IgD-negative memory B cell (primary cell): ENCODE measurements at regions not wholly inside any gene's neighbourhood (a gene's known extent, or its start where the extent isn't known, plus 50 kb on each side); places are given as distances from the start of the nearest gene placed in this dataset.

Source experiments
- H3K27ac Mint-ChIP-seq, 3 donors: one replicate each; pipeline ENCODE4 v1.8.0; 2020 to 2022; ENCODE audit warnings: mild to moderate bottlenecking in 3 of 3, mixed read lengths in 3 of 3, moderate library complexity in 1 of 3
- H3K27me3 Mint-ChIP-seq: one replicate; pipeline ENCODE4 v1.8.0; 2021; ENCODE audit warnings: mixed read lengths
- H3K36me3 Mint-ChIP-seq: one replicate; pipeline ENCODE4 v1.8.0; 2020; ENCODE audit warnings: mild to moderate bottlenecking, mixed read lengths
- H3K4me1 Mint-ChIP-seq, 3 donors: one replicate each; pipeline ENCODE4 v1.8.0; 2020 to 2022; ENCODE audit warnings: mixed read lengths in 3 of 3, mild to moderate bottlenecking in 1 of 3
- H3K4me3 Mint-ChIP-seq, 4 donors: one replicate each; pipeline ENCODE4 v1.8.0; 2020 to 2022; ENCODE audit warnings: mild to moderate bottlenecking in 4 of 4, mixed read lengths in 4 of 4, moderate library complexity in 3 of 4
- H3K9me3 Mint-ChIP-seq, 3 donors: one replicate each; pipeline ENCODE4 v1.8.0; 2020 to 2021; ENCODE audit warnings: mixed read lengths in 3 of 3, mild to moderate bottlenecking in 1 of 3

DNA sequence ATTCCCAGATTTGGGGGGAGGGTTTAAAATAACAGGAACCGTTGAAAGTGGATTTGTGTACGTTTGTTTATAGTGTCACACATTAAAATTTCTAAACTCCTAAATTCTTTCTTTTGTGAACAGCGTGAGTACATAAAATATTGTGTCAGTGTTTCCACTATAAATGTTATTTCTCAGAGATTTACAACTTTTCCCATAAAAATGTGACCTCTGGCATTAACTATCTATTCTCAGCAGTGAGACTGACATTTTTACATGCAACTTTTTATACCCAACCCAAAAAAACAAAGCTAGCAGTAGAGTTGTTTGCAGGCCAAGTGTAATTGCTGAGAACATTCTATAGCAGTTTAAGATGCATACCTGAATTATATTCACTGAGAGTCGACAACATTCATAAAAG is 757.0 kb upstream of the ADAMTS16 start:
- Mint-ChIP-seq H3K4me3 (no peak overlapping the region), H3K27ac (no peak overlapping the region), H3K27me3 (no peaks in the 10 kb centered on the region), H3K9me3 (peaks cover 0 to 13% (median 7%) of the 10 kb centered on the region in 3 donors), H3K36me3 (peaks cover 2% of the 10 kb centered on the region), H3K4me1 (no peaks in the 10 kb centered on the region)

DNA sequence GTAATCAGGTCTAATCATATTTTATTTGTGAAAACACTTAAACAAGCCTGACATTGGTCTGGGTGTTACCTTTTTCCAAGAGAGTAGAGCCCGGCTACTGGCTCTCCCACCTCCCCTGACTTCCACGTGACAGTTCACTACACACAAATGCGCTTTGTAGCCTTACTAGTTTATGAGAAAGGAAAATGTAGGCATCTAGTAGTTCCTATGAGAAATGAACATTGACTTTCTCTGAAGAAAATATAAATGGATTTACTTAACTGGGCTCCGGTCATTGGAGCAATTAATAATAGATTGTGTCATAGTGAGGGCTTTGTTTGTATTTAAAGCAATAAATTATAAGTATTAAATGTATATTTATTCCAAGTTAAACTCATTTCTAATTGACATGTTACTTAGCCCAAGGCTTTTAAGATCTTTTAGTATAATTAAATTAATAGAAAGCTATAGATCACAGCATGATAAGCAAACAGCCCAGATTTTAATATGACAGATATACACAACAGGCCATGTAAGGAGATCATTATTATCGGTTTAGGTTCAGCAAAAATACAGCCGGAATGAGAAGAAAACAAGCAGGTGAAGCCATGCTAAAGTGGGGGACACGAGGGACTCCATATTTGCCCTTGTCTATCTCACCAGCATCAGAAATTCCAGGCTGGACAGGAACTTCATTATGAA is 756.5 kb upstream of the ADAMTS16 start:
- peaks cover 0 to 12% (median 7%) of the 10 kb centered on the region in 3 donors for H3K9me3 Mint-ChIP-seq
- no peak overlapping the region for H3K4me3 Mint-ChIP-seq
- H3K4me1 Mint-ChIP-seq, result no peaks in the 10 kb centered on the region
- H3K27me3 Mint-ChIP-seq, result no peaks in the 10 kb centered on the region
- peaks cover 2% of the 10 kb centered on the region for H3K36me3 Mint-ChIP-seq
- H3K27ac Mint-ChIP-seq, result no peak overlapping the region

DNA sequence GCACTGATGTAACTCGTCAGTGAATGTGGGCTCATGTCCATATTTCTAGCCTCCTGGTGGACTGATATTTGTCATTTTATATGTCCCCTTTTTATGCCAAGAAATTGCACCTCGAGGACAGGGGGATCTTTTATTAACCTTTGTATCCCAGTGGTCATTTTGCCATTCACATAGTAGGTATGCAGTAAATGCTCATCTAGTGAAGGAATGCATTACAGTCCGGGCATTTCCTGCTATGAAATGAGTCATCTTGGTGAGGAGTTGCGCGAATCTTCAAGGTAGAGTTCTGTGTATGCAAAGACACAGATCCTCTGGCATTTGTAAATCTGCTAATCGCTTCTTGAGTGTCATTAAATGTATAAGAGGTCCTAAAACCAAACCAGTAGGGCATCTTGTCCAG is 755.5 kb upstream of the ADAMTS16 start:
- peaks cover 0 to 12% (median 5%) of the 10 kb centered on the region in 3 donors for H3K9me3 Mint-ChIP-seq
- no peak overlapping the region for H3K27ac Mint-ChIP-seq
- no peak overlapping the region for H3K4me3 Mint-ChIP-seq
- H3K4me1 Mint-ChIP-seq, result no peaks in the 10 kb centered on the region
- no peaks in the 10 kb centered on the region for H3K27me3 Mint-ChIP-seq
- H3K36me3 Mint-ChIP-seq, result peaks cover 2% of the 10 kb centered on the region

DNA sequence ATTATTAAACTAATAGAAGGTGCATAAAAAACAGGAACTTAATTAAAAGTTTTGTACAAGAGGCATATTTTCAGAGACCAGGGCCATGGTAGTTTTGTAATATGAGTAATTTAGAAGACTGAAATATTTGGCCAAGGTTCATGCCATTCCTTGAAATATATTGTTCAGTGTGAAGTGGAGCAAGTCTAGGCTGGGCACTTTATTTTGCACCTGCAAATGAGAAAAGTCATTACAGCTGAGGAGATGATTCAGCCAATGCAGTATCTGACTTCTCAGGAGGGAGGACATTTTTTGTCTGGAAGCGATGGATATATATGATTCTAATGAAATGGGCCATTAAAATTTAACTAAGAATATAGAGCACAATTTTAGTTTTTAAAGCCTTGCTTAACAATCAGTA is 754.0 kb upstream of the ADAMTS16 start:
- H3K4me1 Mint-ChIP-seq, result no peaks in the 10 kb centered on the region
- H3K27me3 Mint-ChIP-seq, result no peaks in the 10 kb centered on the region
- H3K36me3 Mint-ChIP-seq, result peaks cover 2% of the 10 kb centered on the region
- H3K4me3 Mint-ChIP-seq, result no peak overlapping the region
- H3K27ac Mint-ChIP-seq, result no peak overlapping the region
- peaks cover 0 to 4% (median 4%) of the 10 kb centered on the region in 3 donors for H3K9me3 Mint-ChIP-seq

DNA sequence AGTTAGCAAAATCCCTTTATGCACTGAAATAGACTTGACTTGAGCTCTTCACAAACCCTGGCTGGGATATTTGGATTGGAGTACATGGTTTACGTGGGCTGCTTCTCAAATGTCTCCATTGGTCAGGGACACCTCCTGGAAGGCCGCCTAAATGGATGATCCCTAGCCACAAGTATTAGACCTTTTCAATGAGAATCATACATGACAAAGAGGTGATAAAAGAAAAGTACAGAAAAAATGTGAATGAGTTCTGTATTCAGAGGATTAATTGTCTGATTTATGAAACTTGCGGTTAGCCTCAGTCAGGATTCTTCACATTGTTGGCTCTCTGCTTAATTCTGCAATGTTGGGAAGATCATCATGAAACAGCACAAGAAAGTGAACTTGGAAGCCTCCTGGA is 752.8 kb upstream of the ADAMTS16 start:
- Mint-ChIP-seq H3K36me3 (peaks cover 1% of the 10 kb centered on the region), H3K4me3 (no peak overlapping the region), H3K9me3 (peaks cover 0 to 7% (median 4%) of the 10 kb centered on the region in 3 donors), H3K27ac (no peak overlapping the region), H3K27me3 (no peaks in the 10 kb centered on the region), H3K4me1 (no peaks in the 10 kb centered on the region)

DNA sequence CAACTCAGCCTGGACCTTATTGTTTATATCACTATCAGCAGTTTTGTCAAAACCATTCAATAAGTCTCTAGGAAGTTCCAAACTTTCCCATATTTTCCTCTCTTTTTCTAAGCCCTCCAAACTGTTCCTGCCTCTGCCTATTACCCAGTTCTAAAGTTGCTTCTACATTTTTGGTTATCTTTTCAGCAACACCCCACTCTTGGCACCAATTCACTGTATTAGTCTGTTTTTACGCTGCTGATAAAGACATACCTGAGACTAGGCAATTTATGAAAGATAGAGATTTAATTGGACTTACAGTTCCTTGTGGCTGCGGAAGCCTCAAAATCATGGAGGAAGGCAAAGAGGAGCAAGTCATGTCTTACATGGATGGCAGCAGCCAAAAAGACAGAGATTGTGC is 744.4 kb upstream of the ADAMTS16 start:
- H3K9me3 Mint-ChIP-seq, result peaks cover 9 to 31% (median 15%) of the 10 kb centered on the region in 3 donors
- no peak overlapping the region for H3K4me3 Mint-ChIP-seq
- H3K36me3 Mint-ChIP-seq, result peaks cover 1% of the 10 kb centered on the region
- no peaks in the 10 kb centered on the region for H3K27me3 Mint-ChIP-seq
- H3K4me1 Mint-ChIP-seq, result peaks cover 0 to 1% (median 0%) of the 10 kb centered on the region in 3 donors
- H3K27ac Mint-ChIP-seq, result no peak overlapping the region

DNA sequence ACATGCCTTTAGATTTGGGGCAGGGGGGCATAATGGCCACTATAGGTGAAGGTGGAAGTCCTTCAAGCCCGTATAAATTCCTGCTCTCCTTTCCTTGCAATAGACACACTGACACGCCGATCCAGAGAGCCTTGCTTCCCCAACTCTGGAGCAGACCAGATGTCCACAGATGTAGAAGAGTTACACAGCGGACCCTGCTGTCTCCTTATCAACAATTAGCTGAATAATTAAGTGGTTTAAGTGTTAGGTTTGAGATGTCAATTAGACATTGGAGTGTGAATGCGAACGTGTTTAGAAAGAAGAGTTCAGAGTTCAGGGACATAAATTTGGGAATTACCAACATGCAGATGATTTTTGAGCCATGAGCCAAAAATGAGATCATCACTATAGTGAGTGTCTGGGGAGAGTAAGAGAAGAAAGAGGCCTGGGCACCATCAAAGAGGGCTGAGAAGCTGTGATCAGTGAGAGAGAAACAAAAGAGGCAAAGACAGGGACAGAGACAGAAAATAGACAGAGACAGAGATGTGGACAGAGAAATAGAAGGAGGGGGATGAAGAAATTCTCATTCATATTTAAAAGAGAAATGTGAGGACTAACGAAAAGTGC is 734.4 kb upstream of the ADAMTS16 start:
- Mint-ChIP-seq H3K27ac (no peak overlapping the region), H3K4me1 (no peaks in the 10 kb centered on the region), H3K27me3 (no peaks in the 10 kb centered on the region), H3K4me3 (no peak overlapping the region), H3K9me3 (peaks cover 6 to 8% (median 6%) of the 10 kb centered on the region in 3 donors), H3K36me3 (no peaks in the 10 kb centered on the region)

DNA sequence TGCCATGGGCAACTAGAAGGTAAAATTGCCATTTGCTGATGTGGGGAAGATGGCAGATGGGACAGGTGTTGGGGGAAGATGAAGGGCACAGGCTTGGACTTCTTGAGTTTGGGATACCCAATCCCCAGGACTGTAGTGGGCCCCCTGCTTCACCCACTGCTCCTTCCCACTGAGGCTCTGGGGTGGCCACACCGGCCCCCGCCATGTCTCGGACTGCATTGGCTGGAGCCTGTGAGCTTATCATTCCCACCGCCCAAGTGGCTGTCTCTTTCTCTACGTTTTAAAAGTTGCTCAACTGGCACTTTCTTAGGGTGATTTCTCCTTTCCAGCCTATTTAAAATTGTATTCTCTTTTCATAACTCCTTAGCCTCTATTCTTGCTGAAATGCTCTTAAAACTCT is 730.0 kb upstream of the ADAMTS16 start:
- Mint-ChIP-seq H3K4me3 (no peak overlapping the region), H3K9me3 (peaks cover 2 to 10% (median 7%) of the 10 kb centered on the region in 3 donors), H3K4me1 (no peaks in the 10 kb centered on the region), H3K36me3 (no peaks in the 10 kb centered on the region), H3K27ac (no peak overlapping the region), H3K27me3 (no peaks in the 10 kb centered on the region)

DNA sequence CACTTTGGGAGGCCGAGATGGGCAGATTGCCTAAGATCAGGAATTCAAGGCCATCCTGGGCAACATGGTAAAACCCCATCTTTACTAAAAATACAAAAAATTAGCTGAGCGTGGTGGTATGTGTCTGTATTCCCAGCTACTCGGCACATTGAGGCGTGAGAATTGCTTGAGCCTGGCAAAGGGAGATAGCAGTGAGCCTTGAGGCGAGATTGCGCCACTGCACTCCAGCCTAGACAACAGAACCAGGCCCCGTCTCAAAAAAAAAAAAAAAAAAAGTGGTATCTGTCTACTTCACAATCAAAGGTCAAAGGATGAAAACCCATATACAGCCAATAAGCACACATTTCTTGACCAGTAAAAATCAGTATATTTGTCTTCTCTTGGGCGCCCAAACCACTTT is 728.5 kb upstream of the ADAMTS16 start:
- Mint-ChIP-seq H3K4me1 (no peaks in the 10 kb centered on the region), H3K36me3 (no peaks in the 10 kb centered on the region), H3K27ac (no peak overlapping the region), H3K9me3 (peaks cover 2 to 12% (median 7%) of the 10 kb centered on the region in 3 donors), H3K27me3 (no peaks in the 10 kb centered on the region), H3K4me3 (no peak overlapping the region)

DNA sequence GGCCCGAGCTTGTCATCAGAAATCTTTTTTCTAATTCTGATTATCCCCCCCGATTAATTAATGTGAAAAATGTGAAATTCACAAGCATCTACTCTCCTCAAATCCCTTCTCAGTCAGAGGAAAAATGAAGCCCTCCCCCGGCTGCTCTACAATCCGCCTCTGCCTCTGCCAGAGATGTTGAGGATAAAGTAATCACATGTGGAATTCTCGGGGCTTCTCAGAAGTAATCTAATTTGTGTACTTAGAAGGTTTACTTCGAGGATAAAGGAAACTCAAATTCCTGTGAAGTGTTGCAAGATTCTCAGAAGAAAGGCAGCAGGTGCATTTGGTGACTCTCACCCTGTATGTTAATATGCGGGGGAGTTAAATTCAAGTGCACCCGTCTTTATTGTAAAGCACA is 726.1 kb upstream of the ADAMTS16 start:
- H3K27ac Mint-ChIP-seq, result no peak overlapping the region
- H3K4me3 Mint-ChIP-seq, result no peak overlapping the region
- no peaks in the 10 kb centered on the region for H3K27me3 Mint-ChIP-seq
- H3K9me3 Mint-ChIP-seq, result peaks cover 4 to 16% (median 7%) of the 10 kb centered on the region in 3 donors
- H3K4me1 Mint-ChIP-seq, result no peaks in the 10 kb centered on the region
- no peaks in the 10 kb centered on the region for H3K36me3 Mint-ChIP-seq

DNA sequence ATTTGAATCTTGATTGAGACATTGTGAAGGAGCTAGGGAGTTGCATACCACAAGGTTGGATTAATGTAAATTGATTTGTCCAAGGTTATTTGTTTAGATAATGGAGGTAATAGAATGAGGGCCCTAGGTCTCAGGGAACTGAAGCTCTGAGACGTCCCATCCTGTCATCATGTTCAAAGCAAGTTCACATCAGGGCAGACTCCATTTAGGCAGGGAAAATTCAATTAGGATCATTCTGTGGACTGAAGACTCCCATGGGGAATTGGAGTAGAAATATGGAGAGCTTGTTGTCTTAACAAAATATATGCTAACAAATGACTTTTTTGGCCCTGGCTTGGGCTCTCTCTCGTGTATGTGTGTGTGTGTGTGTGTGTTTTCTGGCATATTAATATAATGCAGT is 722.0 kb upstream of the ADAMTS16 start:
- peaks cover 5 to 15% (median 13%) of the 10 kb centered on the region in 3 donors for H3K9me3 Mint-ChIP-seq
- no peak overlapping the region for H3K27ac Mint-ChIP-seq
- H3K36me3 Mint-ChIP-seq, result no peaks in the 10 kb centered on the region
- H3K27me3 Mint-ChIP-seq, result no peaks in the 10 kb centered on the region
- no peaks in the 10 kb centered on the region for H3K4me1 Mint-ChIP-seq
- H3K4me3 Mint-ChIP-seq, result no peak overlapping the region

DNA sequence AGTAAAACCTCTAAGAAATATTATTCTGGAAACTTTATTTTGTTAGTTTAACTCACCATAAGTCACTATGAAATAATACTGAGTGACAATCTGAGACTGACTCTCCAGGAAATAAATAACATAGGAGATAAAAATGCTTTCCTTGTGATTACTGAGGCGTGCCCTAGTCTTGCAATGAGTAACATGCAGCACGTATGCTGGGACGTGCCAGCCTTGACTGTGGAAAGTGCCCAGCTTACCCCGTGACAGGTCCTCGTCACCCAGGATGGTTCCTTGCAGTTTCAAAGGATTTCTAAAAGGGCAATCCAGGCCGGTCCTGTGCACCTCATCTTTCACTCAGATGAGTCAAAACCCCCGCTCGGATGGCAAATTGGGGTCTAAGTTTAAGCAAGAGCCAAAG is 720.8 kb upstream of the ADAMTS16 start:
- H3K36me3 Mint-ChIP-seq, result no peaks in the 10 kb centered on the region
- no peaks in the 10 kb centered on the region for H3K27me3 Mint-ChIP-seq
- H3K27ac Mint-ChIP-seq, result no peak overlapping the region
- peaks cover 6 to 15% (median 10%) of the 10 kb centered on the region in 3 donors for H3K9me3 Mint-ChIP-seq
- no peaks in the 10 kb centered on the region for H3K4me1 Mint-ChIP-seq
- H3K4me3 Mint-ChIP-seq, result no peak overlapping the region

DNA sequence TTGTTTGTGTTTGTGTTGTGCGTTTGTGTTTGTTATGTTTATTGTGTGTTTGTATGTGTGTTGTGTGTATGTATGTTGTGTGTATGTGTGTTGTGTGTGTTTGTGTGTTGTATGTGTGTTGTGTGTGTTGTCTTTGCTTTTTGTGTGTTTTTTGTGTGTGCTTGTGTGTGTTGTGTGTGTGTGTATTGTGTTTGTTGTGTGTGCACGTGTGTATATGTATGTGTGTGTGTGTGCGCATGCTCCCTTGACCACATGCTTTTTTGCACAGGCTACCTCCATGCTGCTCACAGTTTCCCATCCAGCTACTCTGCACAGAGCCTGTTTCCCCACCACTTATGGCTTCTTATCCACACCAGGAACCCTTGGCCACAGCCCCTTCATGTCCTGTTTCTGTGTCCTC is 720.0 kb upstream of the ADAMTS16 start:
- Mint-ChIP-seq H3K4me1 (no peaks in the 10 kb centered on the region), H3K9me3 (peaks cover 7 to 14% (median 10%) of the 10 kb centered on the region in 3 donors)

DNA sequence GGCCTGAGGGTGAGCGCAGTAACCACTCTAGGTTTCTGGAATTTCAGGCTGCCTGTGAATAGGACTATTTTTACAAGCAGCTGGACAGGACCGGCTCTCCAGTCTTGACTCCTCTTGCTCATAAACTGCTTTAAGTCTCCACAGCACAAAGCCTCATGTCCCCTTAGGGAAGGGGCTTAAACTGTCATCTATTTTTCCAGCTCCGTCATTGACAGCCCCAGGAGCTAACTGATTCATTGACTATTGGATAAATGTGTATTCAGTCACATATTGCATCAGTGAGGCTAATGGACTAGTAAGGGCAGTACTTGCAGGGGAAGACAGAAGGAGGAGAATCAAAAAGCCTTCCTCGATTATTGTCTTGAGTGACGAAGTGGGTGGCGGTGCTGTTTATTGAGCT is 719.4 kb upstream of the ADAMTS16 start:
- Mint-ChIP-seq H3K36me3 (no peaks in the 10 kb centered on the region), H3K4me1 (no peaks in the 10 kb centered on the region), H3K9me3 (peaks cover 7 to 10% (median 9%) of the 10 kb centered on the region in 3 donors), H3K4me3 (no peak overlapping the region), H3K27me3 (no peaks in the 10 kb centered on the region), H3K27ac (no peak overlapping the region)

More for the DNA sequence above, 720.0 kb upstream of the ADAMTS16 start:
- Mint-ChIP-seq H3K27ac (no peak overlapping the region), H3K27me3 (no peaks in the 10 kb centered on the region), H3K4me3 (no peak overlapping the region), H3K36me3 (no peaks in the 10 kb centered on the region)

DNA sequence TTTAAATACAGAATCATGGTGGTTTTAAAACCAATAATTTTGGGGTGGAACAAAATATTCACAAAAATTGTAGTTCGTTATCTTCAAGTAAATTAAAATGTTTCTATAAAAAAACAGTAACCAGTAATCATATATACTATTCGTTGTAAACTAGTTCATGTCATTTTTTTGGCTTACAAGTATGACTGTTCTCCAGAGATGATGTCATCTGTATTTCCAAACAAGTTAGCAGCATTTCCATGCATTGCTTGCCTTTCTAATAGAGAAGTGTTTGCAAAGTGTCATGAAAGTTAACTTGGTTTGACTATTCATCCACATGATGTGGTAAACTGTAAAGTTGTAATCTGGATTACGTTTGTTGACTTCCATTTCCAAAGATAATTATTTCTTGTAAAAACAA is 717.9 kb upstream of the ADAMTS16 start:
- Mint-ChIP-seq H3K27me3 (no peaks in the 10 kb centered on the region), H3K27ac (no peak overlapping the region), H3K4me3 (no peak overlapping the region), H3K4me1 (no peaks in the 10 kb centered on the region), H3K36me3 (no peaks in the 10 kb centered on the region), H3K9me3 (peaks cover 9 to 12% (median 9%) of the 10 kb centered on the region in 3 donors)

DNA sequence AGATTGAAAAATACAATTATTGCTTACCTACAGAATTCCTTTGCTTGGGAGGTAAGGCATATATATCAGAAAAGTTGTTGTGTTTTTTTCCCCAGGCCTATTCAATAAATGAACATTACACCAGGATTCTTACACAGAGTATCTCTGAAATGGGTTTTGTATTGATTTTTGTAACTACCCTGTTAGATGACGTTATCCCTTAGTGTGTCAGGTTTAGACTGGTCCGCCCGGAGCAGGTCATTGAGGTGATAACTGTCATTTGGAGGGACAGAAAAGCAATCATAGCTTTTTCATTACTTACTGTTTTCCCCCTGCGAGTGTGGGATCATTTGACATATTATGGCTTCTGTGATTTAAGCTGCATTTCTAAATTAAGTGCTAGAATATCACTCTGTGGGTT is 715.2 kb upstream of the ADAMTS16 start:
- no peak overlapping the region for H3K27ac Mint-ChIP-seq
- no peaks in the 10 kb centered on the region for H3K27me3 Mint-ChIP-seq
- H3K4me1 Mint-ChIP-seq, result no peaks in the 10 kb centered on the region
- no peaks in the 10 kb centered on the region for H3K36me3 Mint-ChIP-seq
- peaks cover 9 to 15% (median 10%) of the 10 kb centered on the region in 3 donors for H3K9me3 Mint-ChIP-seq
- H3K4me3 Mint-ChIP-seq, result no peak overlapping the region
